Endodermal cell (in vitro differentiated cells): ENCODE measurements at regions not wholly inside any gene's neighbourhood (a gene's known extent, or its start where the extent isn't known, plus 50 kb on each side); places are given as distances from the start of the nearest gene placed in this dataset.
"Not testable (repeated sequence)": the region's sequence is repeated elsewhere in the genome, so short reads cannot be mapped to it uniquely, and the experiment has no call there.

ENCODE experiments used
- DNase-seq: peaks from one replicate; pipeline ENCODE4 v3.0.0-alpha.2; 2017
- H3K27ac ChIP-seq: 2 replicates; pipeline ENCODE4 v1.5.1; 2013; ENCODE audit warnings: mild to moderate bottlenecking, low read depth, low read length, moderate library complexity
- H3K27me3 ChIP-seq: 2 replicates; pipeline ENCODE4 v1.6.1; 2013; ENCODE audit warnings: mild to moderate bottlenecking, low read length, moderate library complexity; ENCODE audit not compliant: insufficient read depth, control insufficient read depth, poor library complexity, severe bottlenecking
- H3K36me3 ChIP-seq: 2 replicates; pipeline ENCODE4 v1.7.0; 2013; ENCODE audit warnings: mild to moderate bottlenecking, low read length, moderate library complexity; ENCODE audit not compliant: control insufficient read depth, insufficient read depth
- H3K4me1 ChIP-seq: one replicate; pipeline ENCODE4 v1.7.0; 2013; ENCODE audit warnings: low read length; ENCODE audit not compliant: control insufficient read depth, insufficient read depth
- H3K4me3 ChIP-seq: 2 replicates; pipeline ENCODE4 v1.5.1; 2013; ENCODE audit warnings: mild to moderate bottlenecking, low read length, moderate library complexity
- H3K9ac ChIP-seq: 2 replicates; pipeline ENCODE4 v1.6.1; 2013; ENCODE audit warnings: mild to moderate bottlenecking, low read length, moderate library complexity; ENCODE audit not compliant: poor library complexity, severe bottlenecking; ENCODE audit errors: extremely low read depth
- H3K9me3 ChIP-seq: 2 replicates; pipeline ENCODE4 v1.6.1; 2013; ENCODE audit warnings: mild to moderate bottlenecking, low read length, moderate library complexity; ENCODE audit not compliant: control insufficient read depth
- H3K27ac Mint-ChIP-seq: 2 replicates; pipeline ENCODE4 v1.8.0; 2020; ENCODE audit warnings: mixed read lengths
- H3K27me3 Mint-ChIP-seq: 2 replicates; pipeline ENCODE4 v1.8.0; 2021; ENCODE audit warnings: mild to moderate bottlenecking, mixed read lengths; ENCODE audit not compliant: insufficient read depth
- H3K36me3 Mint-ChIP-seq: 2 replicates; pipeline ENCODE4 v1.8.0; 2020; ENCODE audit warnings: low read depth, mixed read lengths
- H3K4me1 Mint-ChIP-seq: 2 replicates; pipeline ENCODE4 v1.8.0; 2020; ENCODE audit warnings: mixed read lengths
- H3K4me3 Mint-ChIP-seq: 2 replicates; pipeline ENCODE4 v1.8.0; 2020; ENCODE audit warnings: mild to moderate bottlenecking, moderate library complexity, mixed read lengths
- H3K9me3 Mint-ChIP-seq: 2 replicates; pipeline ENCODE4 v1.8.0; 2020; ENCODE audit warnings: mild to moderate bottlenecking, mixed read lengths
- CTCF ChIP-seq: fragments of 200-600 bp; sonication (generic); conservative IDR thresholded peaks from 2 replicates; pipeline ENCODE4 v1.5.0; 2021; ENCODE audit warnings: antibody characterized with exemption, mild to moderate bottlenecking
- WGBS, 2 experiments: methylation state at CpG; one replicate each; pipeline versions ENCODE4 v1.1.5 to v1.1.7; 2013; ENCODE audit warnings: missing lambda C conversion rate in 2 of 2, mixed read lengths in 1 of 2; ENCODE audit not compliant: insufficient coverage in 1 of 2, insufficient read length in 1 of 2; 5-methylcytosine and 5-hydroxymethylcytosine counted together

GRCh38 chr10:87300163-87300562 lies 57.4 kb upstream of the NUTM2D start:
- H3K9ac ChIP-seq, H3K4me1 Mint-ChIP-seq, H3K9me3 Mint-ChIP-seq, H3K27ac Mint-ChIP-seq, H3K36me3 Mint-ChIP-seq, DNase-seq, H3K4me3 Mint-ChIP-seq, H3K9me3 ChIP-seq, H3K27ac ChIP-seq, H3K27me3 Mint-ChIP-seq, H3K27me3 ChIP-seq, H3K4me1 ChIP-seq, H3K4me3 ChIP-seq, H3K36me3 ChIP-seq: not testable (repeated sequence)
- WGBS, 2 experiments, result no CpG with 5 or more reads among the region's 1 CpG

- WGBS, 2 experiments, result 35% methylated on average over 9 of the region's 16 CpGs; no CpG with 5 or more reads in 1 of the 2 experiments
These were observed 56.0 kb upstream of the NUTM2D start for GRCh38 chr10:87301466-87302115.

GRCh38 chr10:87302132-87302531 lies 55.4 kb upstream of the NUTM2D start:
- H3K9me3 ChIP-seq, H3K27me3 Mint-ChIP-seq, H3K27ac Mint-ChIP-seq, H3K36me3 Mint-ChIP-seq, DNase-seq, H3K4me3 ChIP-seq, H3K4me1 ChIP-seq, H3K27ac ChIP-seq, H3K9me3 Mint-ChIP-seq, H3K36me3 ChIP-seq, H3K9ac ChIP-seq, H3K4me1 Mint-ChIP-seq, H3K27me3 ChIP-seq, H3K4me3 Mint-ChIP-seq: not testable (repeated sequence)
- WGBS, 2 experiments, result no CpG with 5 or more reads among the region's 3 CpGs

More at GRCh38 chr10:87301466-87302115, 56.0 kb upstream of the NUTM2D start:
- not testable (repeated sequence) for H3K9me3 Mint-ChIP-seq, H3K27ac ChIP-seq, H3K9ac ChIP-seq, H3K4me1 Mint-ChIP-seq, H3K36me3 Mint-ChIP-seq, DNase-seq, H3K4me3 Mint-ChIP-seq, H3K4me1 ChIP-seq, H3K27me3 ChIP-seq, H3K27me3 Mint-ChIP-seq, H3K27ac Mint-ChIP-seq, H3K36me3 ChIP-seq, H3K4me3 ChIP-seq, H3K9me3 ChIP-seq
- peak; percentile 54 for TF ChIP-seq CTCF

- not testable (repeated sequence) for H3K9me3 ChIP-seq, H3K4me1 ChIP-seq, H3K4me3 ChIP-seq, H3K4me3 Mint-ChIP-seq, H3K9ac ChIP-seq, H3K36me3 ChIP-seq, H3K27me3 ChIP-seq, H3K4me1 Mint-ChIP-seq, H3K27ac ChIP-seq, H3K36me3 Mint-ChIP-seq, DNase-seq, H3K27ac Mint-ChIP-seq, H3K9me3 Mint-ChIP-seq, H3K27me3 Mint-ChIP-seq
- 100% methylated on average over 1 of the region's 4 CpGs; no CpG with 5 or more reads in 1 of the 2 experiments for WGBS, 2 experiments
These were observed 53.8 kb upstream of the NUTM2D start for GRCh38 chr10:87303707-87304106.

GRCh38 chr10:87306681-87307080 lies 50.9 kb upstream of the NUTM2D start:
- H3K4me1 ChIP-seq, H3K27ac ChIP-seq, H3K4me1 Mint-ChIP-seq, H3K36me3 Mint-ChIP-seq, H3K9me3 ChIP-seq, H3K27ac Mint-ChIP-seq, H3K4me3 Mint-ChIP-seq, DNase-seq, H3K9ac ChIP-seq, H3K36me3 ChIP-seq, H3K27me3 Mint-ChIP-seq, H3K4me3 ChIP-seq, H3K9me3 Mint-ChIP-seq, H3K27me3 ChIP-seq: not testable (repeated sequence)
- 80% methylated on average over 1 of the region's 4 CpGs; no CpG with 5 or more reads in 1 of the 2 experiments for WGBS, 2 experiments
